Osteocyte (in vitro differentiated cells): ENCODE measurements at regions not wholly inside any gene's neighbourhood (a gene's known extent, or its start where the extent isn't known, plus 50 kb on each side); places are given as distances from the start of the nearest gene placed in this dataset.

Source experiments
- DNase-seq: peaks from one replicate; pipeline ENCODE4 v3.0.0; 2021; ENCODE audit warnings: mixed read lengths; ENCODE audit not compliant: unreplicated experiment; ENCODE audit errors: extremely low spot score
- H3K27ac Mint-ChIP-seq: one replicate; pipeline ENCODE4 v1.8.0; 2021; ENCODE audit warnings: mild to moderate bottlenecking, mixed read lengths; ENCODE audit not compliant: unreplicated experiment
- H3K27me3 Mint-ChIP-seq: one replicate; pipeline ENCODE4 v1.8.0; 2021; ENCODE audit warnings: mixed read lengths; ENCODE audit not compliant: unreplicated experiment
- H3K36me3 Mint-ChIP-seq: one replicate; pipeline ENCODE4 v1.8.0; 2021; ENCODE audit warnings: mixed read lengths; ENCODE audit not compliant: unreplicated experiment
- H3K4me1 Mint-ChIP-seq: one replicate; pipeline ENCODE4 v1.8.0; 2021; ENCODE audit warnings: mixed read lengths; ENCODE audit not compliant: unreplicated experiment
- H3K4me3 Mint-ChIP-seq: one replicate; pipeline ENCODE4 v1.8.0; 2021; ENCODE audit warnings: mild to moderate bottlenecking, moderate library complexity, mixed read lengths; ENCODE audit not compliant: unreplicated experiment
- H3K9me3 Mint-ChIP-seq: one replicate; pipeline ENCODE4 v1.8.0; 2021; ENCODE audit warnings: mixed read lengths; ENCODE audit not compliant: unreplicated experiment
- TF ChIP-seq, protein P1 (sequence below): fragments of 200-600 bp; sonication (generic); IDR thresholded peaks from 2 replicates; pipeline ENCODE4 v1.5.0; 2021; ENCODE audit warnings: antibody characterized with exemption, mild to moderate bottlenecking, moderate library complexity

DNA sequence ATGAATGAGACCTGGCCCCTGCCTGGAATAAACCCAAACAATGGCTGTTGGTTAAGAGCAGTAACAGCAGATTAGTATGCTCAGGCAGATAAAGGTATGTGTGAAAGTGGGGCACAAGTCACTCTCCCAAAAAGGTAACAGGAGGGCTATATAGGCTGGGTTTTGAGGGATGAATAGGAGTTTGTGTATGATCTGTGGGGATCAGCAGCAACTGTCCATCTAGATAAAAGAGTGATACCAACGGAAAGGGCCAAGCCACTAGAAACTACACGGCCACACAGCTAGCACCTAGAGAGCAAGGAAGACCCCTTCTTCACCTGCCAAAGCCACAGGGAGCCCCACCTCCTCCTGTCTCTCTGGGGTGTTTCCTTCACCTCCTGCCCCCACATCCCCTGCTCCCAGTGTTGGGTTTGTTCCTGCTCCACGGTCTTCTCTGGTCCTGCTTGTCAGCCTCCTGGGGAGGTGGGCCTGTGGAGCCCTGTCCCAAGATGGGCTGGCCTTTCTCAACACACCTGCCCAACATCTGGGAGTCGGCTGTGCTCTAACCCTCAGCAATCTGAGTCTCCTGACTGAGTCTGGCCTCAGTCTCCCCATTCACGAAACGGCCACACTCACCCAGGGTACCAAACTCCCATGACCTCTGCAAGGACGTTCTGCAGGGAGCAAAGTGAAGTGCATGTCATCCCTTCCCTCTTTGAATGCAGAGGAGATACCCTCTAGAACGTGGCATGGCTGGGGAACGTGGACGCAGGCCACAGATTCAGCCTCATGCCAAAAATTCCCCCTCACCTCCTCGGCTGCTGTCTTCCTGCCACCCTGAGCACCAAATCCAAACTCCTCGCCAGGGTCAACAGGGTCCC, 108.2 kb downstream of the NCOR2 start:
- TF ChIP-seq, protein P1, sequence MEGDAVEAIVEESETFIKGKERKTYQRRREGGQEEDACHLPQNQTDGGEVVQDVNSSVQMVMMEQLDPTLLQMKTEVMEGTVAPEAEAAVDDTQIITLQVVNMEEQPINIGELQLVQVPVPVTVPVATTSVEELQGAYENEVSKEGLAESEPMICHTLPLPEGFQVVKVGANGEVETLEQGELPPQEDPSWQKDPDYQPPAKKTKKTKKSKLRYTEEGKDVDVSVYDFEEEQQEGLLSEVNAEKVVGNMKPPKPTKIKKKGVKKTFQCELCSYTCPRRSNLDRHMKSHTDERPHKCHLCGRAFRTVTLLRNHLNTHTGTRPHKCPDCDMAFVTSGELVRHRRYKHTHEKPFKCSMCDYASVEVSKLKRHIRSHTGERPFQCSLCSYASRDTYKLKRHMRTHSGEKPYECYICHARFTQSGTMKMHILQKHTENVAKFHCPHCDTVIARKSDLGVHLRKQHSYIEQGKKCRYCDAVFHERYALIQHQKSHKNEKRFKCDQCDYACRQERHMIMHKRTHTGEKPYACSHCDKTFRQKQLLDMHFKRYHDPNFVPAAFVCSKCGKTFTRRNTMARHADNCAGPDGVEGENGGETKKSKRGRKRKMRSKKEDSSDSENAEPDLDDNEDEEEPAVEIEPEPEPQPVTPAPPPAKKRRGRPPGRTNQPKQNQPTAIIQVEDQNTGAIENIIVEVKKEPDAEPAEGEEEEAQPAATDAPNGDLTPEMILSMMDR, result no peak
- H3K4me3 Mint-ChIP-seq, result no peak overlapping the region
- peaks cover 36% of the 10 kb centered on the region for H3K4me1 Mint-ChIP-seq
- no peaks in the 10 kb centered on the region for H3K27me3 Mint-ChIP-seq
- H3K27ac Mint-ChIP-seq, result no peak overlapping the region
- peaks cover 26% of the 10 kb centered on the region for H3K36me3 Mint-ChIP-seq
- H3K9me3 Mint-ChIP-seq, result no peaks in the 10 kb centered on the region
- DNase-seq, result no peak

DNA sequence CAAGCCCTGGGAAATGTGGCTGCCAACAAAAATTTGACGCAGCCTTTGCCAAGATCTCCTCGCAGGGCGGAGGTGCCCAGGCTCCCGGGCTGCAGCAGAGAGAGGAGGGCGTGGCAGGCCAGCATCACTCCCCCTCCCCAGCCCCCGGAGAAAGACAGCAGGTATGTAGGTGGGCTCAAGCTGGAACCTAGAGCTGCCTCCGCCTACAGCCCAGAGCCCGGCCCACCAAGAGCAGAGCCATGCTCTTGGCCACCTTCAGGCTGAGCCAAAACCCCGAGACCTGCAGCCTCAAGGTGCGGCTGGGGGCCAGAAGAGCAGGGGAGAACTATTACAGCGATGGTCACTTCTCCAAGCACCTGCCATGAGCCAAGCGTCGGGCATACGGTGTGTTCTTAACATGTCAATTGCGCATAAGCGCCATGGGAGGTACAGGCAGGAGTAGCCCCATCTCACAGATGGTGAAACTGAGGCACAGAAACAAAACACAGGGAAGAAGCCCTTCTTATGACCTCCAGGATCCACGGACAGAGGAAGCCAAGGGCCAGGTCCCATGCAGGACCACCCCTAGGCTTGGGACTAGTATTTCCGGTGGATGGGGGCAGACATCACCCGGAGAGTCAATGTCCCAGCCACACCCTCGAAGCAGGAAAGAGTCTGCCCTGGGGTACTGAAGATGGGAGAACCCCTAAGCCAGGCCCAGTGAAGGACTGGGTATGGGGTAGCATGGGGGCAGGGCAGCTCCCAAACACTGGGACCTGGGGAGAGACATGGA, 109.0 kb downstream of the NCOR2 start:
- TF ChIP-seq, protein P1, result no peak
- no peak for DNase-seq
- H3K36me3 Mint-ChIP-seq, result peaks cover 22% of the 10 kb centered on the region
- no peak overlapping the region for H3K27ac Mint-ChIP-seq
- H3K9me3 Mint-ChIP-seq, result no peaks in the 10 kb centered on the region
- H3K27me3 Mint-ChIP-seq, result no peaks in the 10 kb centered on the region
- no peak overlapping the region for H3K4me3 Mint-ChIP-seq
- peaks cover 36% of the 10 kb centered on the region for H3K4me1 Mint-ChIP-seq

DNA sequence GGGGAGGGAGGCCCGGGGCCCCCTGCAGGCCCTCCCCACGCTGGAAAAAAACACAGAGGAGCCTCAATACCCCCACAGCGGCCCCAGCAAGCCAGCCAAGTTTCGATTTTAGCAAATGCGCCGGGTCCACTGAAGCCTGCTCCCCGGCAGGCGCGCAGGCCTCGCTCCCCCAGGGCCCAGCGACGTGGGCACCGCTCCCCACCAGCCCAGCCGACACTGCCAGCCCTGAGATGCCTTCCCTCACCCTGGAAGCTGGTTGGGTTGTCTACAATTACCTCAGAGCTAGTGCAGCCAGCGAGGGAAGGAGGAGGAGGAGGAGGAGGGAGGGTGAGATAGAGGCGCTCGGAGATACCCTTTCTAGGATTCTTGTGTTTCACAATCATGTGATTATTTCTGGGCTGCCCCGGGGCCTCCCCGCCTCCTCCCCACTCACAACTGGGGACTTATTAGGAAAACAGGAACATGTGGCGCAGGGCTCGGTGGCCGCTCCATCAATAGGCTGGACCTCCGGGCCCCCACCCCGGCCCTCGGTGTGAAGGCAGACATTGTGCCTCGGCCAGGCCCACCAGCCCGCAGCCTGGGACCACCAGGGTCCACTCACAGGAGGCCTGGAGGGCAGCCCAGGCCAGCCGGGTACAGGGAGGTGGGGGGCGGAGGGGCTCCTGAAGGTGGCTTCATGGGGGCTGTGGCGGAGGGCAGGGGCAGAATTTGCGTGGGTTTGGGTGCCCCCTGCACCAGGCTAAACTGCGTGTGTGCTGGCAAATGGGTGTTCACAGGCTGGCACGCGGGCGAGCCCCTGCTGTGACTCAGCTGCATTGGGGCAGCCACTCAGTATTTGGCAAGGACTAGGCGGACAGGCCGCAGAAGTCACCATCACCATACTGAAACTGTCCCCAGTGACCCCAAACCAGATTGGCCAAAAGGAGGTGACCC, 109.9 kb downstream of the NCOR2 start:
- Mint-ChIP-seq H3K4me1 (peaks cover 31% of the 10 kb centered on the region), H3K27ac (no peak overlapping the region), H3K9me3 (no peaks in the 10 kb centered on the region), H3K4me3 (no peak overlapping the region), H3K27me3 (no peaks in the 10 kb centered on the region), H3K36me3 (peaks cover 22% of the 10 kb centered on the region)
- DNase-seq, result no peak
- TF ChIP-seq, protein P1, result no peak

DNA sequence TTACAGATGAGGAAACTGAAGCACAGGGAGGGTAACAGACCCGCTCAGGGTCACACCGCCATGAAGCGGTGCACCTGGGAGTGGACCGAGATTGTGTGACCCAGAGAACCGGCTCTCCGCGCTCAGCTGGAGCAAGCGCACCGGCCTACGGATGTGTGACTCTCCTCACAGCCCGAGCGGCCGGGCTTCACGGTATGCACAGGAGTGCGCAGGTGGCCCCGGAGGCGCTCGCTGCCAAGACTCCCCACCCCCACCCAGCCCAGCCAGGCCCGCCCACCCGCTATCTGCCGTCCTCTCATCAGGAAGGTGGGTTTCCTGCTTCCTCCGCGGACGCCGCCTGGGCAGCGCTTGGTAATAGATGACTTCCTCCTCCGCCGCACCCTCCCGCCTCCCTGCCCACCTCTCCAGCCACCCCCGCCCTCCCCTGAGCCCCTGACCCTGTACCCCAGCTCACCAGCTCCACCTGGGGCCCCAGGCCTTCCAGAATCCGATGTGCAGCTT, 110.7 kb downstream of the NCOR2 start:
- DNase-seq, result no peak
- Mint-ChIP-seq H3K36me3 (peaks cover 22% of the 10 kb centered on the region), H3K9me3 (no peaks in the 10 kb centered on the region), H3K4me1 (peaks cover 31% of the 10 kb centered on the region), H3K27ac (no peak overlapping the region), H3K27me3 (no peaks in the 10 kb centered on the region), H3K4me3 (no peak overlapping the region)
- TF ChIP-seq, protein P1, result no peak
